D721Med (cell line): ENCODE measurements at regions not wholly inside any gene's neighbourhood (a gene's known extent, or its start where the extent isn't known, plus 50 kb on each side); places are given as distances from the start of the nearest gene placed in this dataset.

Source experiments
- DNase-seq: peaks from one replicate; pipeline ENCODE4 v3.0.0; 2011; ENCODE audit warnings: low spot score; ENCODE audit not compliant: insufficient read length
- FAIRE-seq: peaks from 2 replicates; lab custom pipeline; 2011; peaks lifted over from hg19 to GRCh38; lab: Jason Lieb, UNC
- TF ChIP-seq, protein P1 (sequence below): IDR thresholded peaks from 2 replicates; pipeline ENCODE4 v1.5.1; 2012; ENCODE audit warnings: mild to moderate bottlenecking, control low read depth; ENCODE audit not compliant: insufficient read depth; ENCODE audit errors: missing control alignments

DNA sequence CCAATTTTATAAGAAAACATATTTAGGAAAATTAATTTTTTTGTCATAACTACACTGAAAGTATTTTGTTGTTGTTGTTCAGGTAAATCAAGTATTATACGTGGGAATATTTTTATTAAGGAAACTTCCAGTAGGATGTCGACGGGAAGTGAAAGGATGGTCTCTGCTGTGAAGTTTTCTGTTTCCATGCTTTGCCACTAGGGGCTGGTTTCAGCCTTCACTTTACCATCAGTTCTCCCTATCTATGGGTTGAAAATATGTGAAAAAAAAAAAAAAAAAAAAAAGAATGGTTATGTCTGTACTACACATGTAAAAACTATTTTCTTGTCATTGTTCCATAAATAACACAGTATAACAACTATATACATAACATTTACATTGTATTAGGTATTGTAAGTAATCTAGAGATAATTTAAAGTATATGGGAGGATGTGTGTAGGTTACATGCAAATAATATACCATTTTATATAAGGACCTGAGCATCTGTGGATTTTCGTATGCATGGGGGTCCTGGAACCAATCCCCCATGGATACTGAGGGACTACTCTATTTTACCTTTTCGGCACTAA lies 136.7 kb downstream of the SMAD6 start:
- DNase-seq (no peak), FAIRE-seq (no peak)
- TF ChIP-seq, protein P1, sequence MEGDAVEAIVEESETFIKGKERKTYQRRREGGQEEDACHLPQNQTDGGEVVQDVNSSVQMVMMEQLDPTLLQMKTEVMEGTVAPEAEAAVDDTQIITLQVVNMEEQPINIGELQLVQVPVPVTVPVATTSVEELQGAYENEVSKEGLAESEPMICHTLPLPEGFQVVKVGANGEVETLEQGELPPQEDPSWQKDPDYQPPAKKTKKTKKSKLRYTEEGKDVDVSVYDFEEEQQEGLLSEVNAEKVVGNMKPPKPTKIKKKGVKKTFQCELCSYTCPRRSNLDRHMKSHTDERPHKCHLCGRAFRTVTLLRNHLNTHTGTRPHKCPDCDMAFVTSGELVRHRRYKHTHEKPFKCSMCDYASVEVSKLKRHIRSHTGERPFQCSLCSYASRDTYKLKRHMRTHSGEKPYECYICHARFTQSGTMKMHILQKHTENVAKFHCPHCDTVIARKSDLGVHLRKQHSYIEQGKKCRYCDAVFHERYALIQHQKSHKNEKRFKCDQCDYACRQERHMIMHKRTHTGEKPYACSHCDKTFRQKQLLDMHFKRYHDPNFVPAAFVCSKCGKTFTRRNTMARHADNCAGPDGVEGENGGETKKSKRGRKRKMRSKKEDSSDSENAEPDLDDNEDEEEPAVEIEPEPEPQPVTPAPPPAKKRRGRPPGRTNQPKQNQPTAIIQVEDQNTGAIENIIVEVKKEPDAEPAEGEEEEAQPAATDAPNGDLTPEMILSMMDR, result peak; percentile 32

DNA sequence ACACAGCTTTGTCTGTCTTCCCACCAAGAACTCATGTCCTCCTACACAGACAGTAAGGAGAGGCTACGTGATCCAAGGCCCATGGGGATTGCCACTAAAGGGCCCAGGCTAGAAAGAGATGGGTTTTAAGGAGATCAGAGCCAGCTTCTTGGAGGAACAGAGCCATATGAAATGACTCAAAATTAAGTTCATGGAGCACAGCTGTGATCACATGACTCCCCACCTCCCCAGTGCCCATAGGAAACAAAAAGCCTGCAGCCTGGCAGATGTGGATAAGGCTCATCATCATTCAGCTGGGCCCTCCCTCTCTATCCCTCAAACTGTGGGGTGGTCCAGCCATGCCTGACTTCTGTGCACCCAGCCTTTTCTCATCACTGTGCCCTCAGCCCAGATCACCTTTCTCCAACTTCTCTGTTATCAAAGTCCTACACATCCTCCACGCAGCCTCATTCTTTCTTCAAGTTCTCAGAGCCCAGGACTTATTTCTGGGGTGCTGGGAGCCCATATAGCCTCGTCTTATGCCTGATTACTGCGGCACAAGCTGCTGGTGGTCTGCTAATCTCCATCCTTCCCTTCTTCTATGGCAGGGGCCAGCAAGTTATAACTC lies 137.6 kb downstream of the SMAD6 start:
- TF ChIP-seq, protein P1, result no peak
- FAIRE-seq, result no peak
- no peak for DNase-seq

GRCh38 chr15:66840615-66841390 lies 138.8 kb downstream of the SMAD6 start:
- DNase-seq (no peak), FAIRE-seq (no peak)
- TF ChIP-seq, protein P1, result no peak

GRCh38 chr15:66841953-66842681 lies 140.1 kb downstream of the SMAD6 start:
- FAIRE-seq (no peak), DNase-seq (no peak)
- TF ChIP-seq, protein P1, result no peak

DNA sequence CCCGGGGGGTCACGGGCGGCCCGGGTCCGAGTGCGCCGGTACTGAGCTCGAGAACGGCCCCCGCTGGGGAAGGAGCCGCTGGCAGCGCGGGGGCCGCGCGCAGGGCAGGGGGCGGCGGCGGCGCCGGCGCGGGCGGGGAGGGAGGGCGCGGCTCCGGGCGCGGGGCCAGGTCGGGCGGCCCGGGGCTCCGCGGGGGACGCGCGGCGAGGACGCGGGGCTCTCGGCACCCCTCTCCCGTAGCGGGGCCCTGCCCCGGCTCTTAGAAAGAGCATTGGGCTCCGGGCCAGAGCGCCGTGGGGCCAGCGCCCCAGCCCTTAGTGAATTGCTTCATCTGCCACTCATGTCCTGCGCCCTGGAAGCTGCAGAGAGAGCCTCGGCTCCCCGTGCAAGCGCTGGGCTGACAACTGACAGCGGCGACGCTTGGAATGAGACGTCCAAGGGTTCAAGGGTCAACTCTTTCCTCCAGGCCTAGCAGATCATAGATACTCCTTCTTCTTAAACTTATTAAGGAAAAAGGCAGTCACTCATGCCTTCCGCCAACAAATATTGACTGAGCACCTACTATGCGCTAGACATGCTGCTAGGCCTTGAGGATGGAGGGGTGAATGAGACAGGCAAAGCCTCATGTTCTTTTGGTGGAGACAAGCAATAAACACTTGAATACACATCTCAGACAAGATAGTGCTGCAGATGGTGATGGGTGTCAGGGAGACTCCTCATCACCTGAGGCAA lies 140.8 kb downstream of the SMAD6 start:
- FAIRE-seq (no peak), DNase-seq (no peak)
- TF ChIP-seq, protein P1, result no peak

- no peak for FAIRE-seq
- TF ChIP-seq, protein P1, result no peak
- no peak for DNase-seq
These were observed 141.5 kb downstream of the SMAD6 start for GRCh38 chr15:66843581-66843980.
